ENCODE measurements at regions not wholly inside any gene's neighbourhood (a gene's known extent, or its start where the extent isn't known, plus 50 kb on each side); places are given as distances from the start of the nearest gene placed in this dataset.
"Not testable (repeated sequence)": the region's sequence is repeated elsewhere in the genome, so short reads cannot be mapped to it uniquely, and the experiment has no call there.

DNA sequence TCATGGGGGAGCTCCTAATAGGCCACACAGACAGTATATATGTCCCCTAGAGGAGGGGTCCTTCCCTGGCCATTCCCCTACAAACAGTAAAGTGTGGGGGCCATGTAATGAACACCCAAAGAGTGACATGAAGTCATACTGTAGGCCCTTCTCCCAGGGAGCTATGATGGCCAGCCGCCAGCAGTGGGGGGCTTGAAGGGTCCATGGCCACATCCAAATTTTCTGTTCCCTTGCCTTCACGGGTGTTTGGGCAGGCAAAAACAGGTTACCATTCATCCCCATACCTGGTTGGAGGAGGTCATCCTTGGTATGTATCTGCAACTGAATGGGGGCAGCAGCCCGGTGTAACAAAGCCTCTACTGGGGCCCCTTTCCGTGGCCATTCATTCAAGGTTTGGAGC lies 2118.0 kb downstream of the LRRC4C start:
- no TSS peak for BruUV-seq (replicated peaks)
- Histone ChIP-seq H2AFZ (ENCODE audit: low read length) (no peak overlapping the region), H3K79me2 (ENCODE audit: insufficient read depth, low read depth, low read length) (no peaks in the 10 kb centered on the region), H3K36me3 (ENCODE audit: insufficient read depth, low read length) (no peaks in the 10 kb centered on the region), H3K4me3 (ENCODE audit: low read depth, low read length, poor library complexity, severe bottlenecking) (no peak overlapping the region), H4K20me1 (ENCODE audit: insufficient read depth, low read length) (no peaks in the 10 kb centered on the region), H3K9me2 (ENCODE audit: insufficient read depth, low read length) (no peaks in the 10 kb centered on the region), H3K9me3 (ENCODE audit: low read length) (peaks cover 13% of the 10 kb centered on the region), H3K27ac (ENCODE audit: low read depth, low read length, poor library complexity, severe bottlenecking) (no peak overlapping the region), H3K4me1 (ENCODE audit: insufficient read depth, low read length, poor library complexity, severe bottlenecking) (no peaks in the 10 kb centered on the region), H3K4me2 (ENCODE audit: low read length) (no peak overlapping the region)
- ChIA-PET CTCF (ENCODE audit: unreplicated experiment) (no interaction called here), POLR2A (no interaction called here)
- intact Hi-C loops (cut with micrococcal nuclease; ENCODE audit: unreplicated experiment): no loop called here
- no peak for DNase-seq (ENCODE audit: low spot score)
- TF ChIP-seq, protein P1, sequence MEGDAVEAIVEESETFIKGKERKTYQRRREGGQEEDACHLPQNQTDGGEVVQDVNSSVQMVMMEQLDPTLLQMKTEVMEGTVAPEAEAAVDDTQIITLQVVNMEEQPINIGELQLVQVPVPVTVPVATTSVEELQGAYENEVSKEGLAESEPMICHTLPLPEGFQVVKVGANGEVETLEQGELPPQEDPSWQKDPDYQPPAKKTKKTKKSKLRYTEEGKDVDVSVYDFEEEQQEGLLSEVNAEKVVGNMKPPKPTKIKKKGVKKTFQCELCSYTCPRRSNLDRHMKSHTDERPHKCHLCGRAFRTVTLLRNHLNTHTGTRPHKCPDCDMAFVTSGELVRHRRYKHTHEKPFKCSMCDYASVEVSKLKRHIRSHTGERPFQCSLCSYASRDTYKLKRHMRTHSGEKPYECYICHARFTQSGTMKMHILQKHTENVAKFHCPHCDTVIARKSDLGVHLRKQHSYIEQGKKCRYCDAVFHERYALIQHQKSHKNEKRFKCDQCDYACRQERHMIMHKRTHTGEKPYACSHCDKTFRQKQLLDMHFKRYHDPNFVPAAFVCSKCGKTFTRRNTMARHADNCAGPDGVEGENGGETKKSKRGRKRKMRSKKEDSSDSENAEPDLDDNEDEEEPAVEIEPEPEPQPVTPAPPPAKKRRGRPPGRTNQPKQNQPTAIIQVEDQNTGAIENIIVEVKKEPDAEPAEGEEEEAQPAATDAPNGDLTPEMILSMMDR (conservative IDR thresholded peaks at IDR 0.05; ENCODE audit: low read length): no peak
- TF ChIP-seq EZH2phosphoT487 (IDR thresholded peaks at IDR 0.05; ENCODE audit: borderline replicate concordance, low read depth, low read length): no peak

DNA sequence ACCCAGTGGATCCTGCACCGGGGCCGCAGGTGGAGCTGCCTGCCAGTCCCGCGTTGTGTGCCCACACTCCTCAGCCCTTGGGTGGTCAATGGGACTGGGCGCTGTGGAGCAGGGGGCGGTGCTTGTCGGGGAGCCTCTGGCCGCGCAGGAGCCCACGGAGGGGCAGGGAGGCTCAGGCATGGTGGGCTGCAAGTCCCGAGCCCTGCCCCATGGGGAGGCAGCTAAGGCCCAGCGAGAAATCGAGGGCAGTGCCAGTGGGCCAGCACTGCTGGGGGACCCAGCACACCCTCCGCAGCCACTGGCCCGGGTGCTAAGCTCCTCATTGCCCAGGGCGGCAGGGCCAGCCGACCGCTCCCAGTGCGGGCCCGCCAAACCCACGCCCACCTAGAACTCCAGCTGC lies 2126.4 kb downstream of the LRRC4C start:
- intact Hi-C loops (cut with micrococcal nuclease; ENCODE audit: unreplicated experiment); H3K9me3 ChIP-seq (ENCODE audit: low read length); POLR2A ChIA-PET; H3K4me3 ChIP-seq (ENCODE audit: low read depth, low read length, poor library complexity, severe bottlenecking); BruUV-seq (replicated peaks); H3K4me1 ChIP-seq (ENCODE audit: insufficient read depth, low read length, poor library complexity, severe bottlenecking); DNase-seq (ENCODE audit: low spot score); H3K27ac ChIP-seq (ENCODE audit: low read depth, low read length, poor library complexity, severe bottlenecking); H4K20me1 ChIP-seq (ENCODE audit: insufficient read depth, low read length); H3K79me2 ChIP-seq (ENCODE audit: insufficient read depth, low read depth, low read length); H3K36me3 ChIP-seq (ENCODE audit: insufficient read depth, low read length); H3K4me2 ChIP-seq (ENCODE audit: low read length); CTCF ChIA-PET (ENCODE audit: unreplicated experiment); H3K9me2 ChIP-seq (ENCODE audit: insufficient read depth, low read length); H2AFZ ChIP-seq (ENCODE audit: low read length): not testable (repeated sequence)

DNA sequence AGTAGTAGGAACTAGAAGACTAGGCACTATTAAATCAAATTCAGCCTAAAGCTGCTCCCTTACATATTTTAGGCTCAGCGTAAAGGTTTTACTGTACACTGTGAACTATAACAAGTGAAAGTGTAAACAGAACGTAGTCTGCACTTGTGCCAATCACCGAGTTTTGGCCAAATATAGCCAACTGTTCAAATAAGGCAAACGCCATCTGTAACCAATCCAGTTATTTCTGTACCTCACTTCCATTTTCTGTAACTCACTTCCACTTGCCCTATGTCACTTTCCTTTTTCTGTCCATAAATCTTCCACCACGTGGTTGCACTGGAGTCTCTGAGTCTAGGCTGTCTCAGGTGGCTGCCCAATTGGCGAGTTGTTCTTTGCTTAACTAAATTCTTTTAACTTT lies 2132.2 kb downstream of the LRRC4C start:
- Histone ChIP-seq H3K27ac (ENCODE audit: low read depth, low read length, poor library complexity, severe bottlenecking) (no peak overlapping the region), H3K9me3 (ENCODE audit: low read length) (no peaks in the 10 kb centered on the region), H3K79me2 (ENCODE audit: insufficient read depth, low read depth, low read length) (no peaks in the 10 kb centered on the region), H3K4me3 (ENCODE audit: low read depth, low read length, poor library complexity, severe bottlenecking) (no peak overlapping the region), H4K20me1 (ENCODE audit: insufficient read depth, low read length) (no peaks in the 10 kb centered on the region), H2AFZ (ENCODE audit: low read length) (no peak overlapping the region), H3K4me1 (ENCODE audit: insufficient read depth, low read length, poor library complexity, severe bottlenecking) (no peaks in the 10 kb centered on the region), H3K9me2 (ENCODE audit: insufficient read depth, low read length) (no peaks in the 10 kb centered on the region), H3K36me3 (ENCODE audit: insufficient read depth, low read length) (no peaks in the 10 kb centered on the region), H3K4me2 (ENCODE audit: low read length) (no peak overlapping the region)
- no peak for DNase-seq (ENCODE audit: low spot score)
- BruUV-seq (replicated peaks): no TSS peak
- TF ChIP-seq, protein P1 (conservative IDR thresholded peaks at IDR 0.05; ENCODE audit: low read length): no peak
- no peak for TF ChIP-seq EZH2phosphoT487 (IDR thresholded peaks at IDR 0.05; ENCODE audit: borderline replicate concordance, low read depth, low read length)
- intact Hi-C loops (cut with micrococcal nuclease; ENCODE audit: unreplicated experiment): no loop called here
- ChIA-PET POLR2A (no interaction called here), CTCF (ENCODE audit: unreplicated experiment) (no interaction called here)

DNA sequence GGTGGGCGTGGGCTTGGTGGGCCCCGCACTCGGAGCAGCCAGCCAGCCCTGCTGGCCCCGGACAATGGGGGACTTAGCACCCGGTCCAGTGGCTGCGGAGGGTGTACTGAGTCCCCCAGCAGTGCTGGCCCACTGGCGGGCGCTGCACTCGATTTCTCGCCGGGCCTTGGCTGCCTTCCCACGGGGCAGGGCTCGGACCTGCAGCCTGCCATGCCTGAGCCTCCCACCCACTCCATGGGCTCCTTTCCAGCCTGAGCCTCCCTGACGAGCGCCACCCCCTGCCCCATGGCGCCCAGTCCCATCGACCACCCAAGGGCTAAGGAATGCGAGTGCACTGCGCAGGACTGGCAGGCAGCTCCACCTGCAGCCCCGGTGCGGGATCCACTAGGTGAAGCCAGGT lies 2147.6 kb downstream of the LRRC4C start:
- CTCF ChIA-PET (ENCODE audit: unreplicated experiment); POLR2A ChIA-PET; H3K9me3 ChIP-seq (ENCODE audit: low read length); H3K4me2 ChIP-seq (ENCODE audit: low read length); H3K9me2 ChIP-seq (ENCODE audit: insufficient read depth, low read length); H3K4me3 ChIP-seq (ENCODE audit: low read depth, low read length, poor library complexity, severe bottlenecking); H3K36me3 ChIP-seq (ENCODE audit: insufficient read depth, low read length); H3K27ac ChIP-seq (ENCODE audit: low read depth, low read length, poor library complexity, severe bottlenecking); DNase-seq (ENCODE audit: low spot score); H3K79me2 ChIP-seq (ENCODE audit: insufficient read depth, low read depth, low read length); BruUV-seq (replicated peaks); H3K4me1 ChIP-seq (ENCODE audit: insufficient read depth, low read length, poor library complexity, severe bottlenecking); H2AFZ ChIP-seq (ENCODE audit: low read length); intact Hi-C loops (cut with micrococcal nuclease; ENCODE audit: unreplicated experiment); H4K20me1 ChIP-seq (ENCODE audit: insufficient read depth, low read length): not testable (repeated sequence)

Data from OCI-LY7 (cell line).